ENCODE measurements at regions not wholly inside any gene's neighbourhood (a gene's known extent, or its start where the extent isn't known, plus 50 kb on each side); places are given as distances from the start of the nearest gene placed in this dataset.

DNA sequence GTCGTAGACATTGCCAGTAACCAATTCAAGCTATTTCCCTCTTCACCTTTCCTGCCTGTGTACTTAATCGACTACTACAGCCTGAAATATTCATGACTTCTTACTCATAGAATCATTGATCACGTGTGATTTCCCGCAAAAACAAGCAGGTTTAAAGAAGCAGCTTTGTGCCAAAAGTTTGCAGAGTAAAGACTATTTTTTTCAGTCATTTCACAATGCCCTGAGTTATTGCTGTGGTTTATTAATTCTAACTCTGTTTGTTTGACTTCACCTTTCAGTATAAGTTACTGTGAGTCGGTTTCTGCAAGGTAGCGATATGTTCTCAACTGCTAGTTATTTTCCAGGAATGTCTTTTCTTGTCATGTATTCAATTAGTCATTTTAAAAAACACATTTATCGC, 995.3 kb downstream of the SORCS1 start:
- TF ChIP-seq, protein P1, sequence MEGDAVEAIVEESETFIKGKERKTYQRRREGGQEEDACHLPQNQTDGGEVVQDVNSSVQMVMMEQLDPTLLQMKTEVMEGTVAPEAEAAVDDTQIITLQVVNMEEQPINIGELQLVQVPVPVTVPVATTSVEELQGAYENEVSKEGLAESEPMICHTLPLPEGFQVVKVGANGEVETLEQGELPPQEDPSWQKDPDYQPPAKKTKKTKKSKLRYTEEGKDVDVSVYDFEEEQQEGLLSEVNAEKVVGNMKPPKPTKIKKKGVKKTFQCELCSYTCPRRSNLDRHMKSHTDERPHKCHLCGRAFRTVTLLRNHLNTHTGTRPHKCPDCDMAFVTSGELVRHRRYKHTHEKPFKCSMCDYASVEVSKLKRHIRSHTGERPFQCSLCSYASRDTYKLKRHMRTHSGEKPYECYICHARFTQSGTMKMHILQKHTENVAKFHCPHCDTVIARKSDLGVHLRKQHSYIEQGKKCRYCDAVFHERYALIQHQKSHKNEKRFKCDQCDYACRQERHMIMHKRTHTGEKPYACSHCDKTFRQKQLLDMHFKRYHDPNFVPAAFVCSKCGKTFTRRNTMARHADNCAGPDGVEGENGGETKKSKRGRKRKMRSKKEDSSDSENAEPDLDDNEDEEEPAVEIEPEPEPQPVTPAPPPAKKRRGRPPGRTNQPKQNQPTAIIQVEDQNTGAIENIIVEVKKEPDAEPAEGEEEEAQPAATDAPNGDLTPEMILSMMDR (conservative IDR thresholded peaks at IDR 0.05; ENCODE audit: low read depth, low read length) = no peak
- TF ChIP-seq NFE2L2 (IDR thresholded peaks at IDR 0.05; ENCODE audit: low read depth, low read length) = no peak
- no peak for TF ChIP-seq RAD21 (IDR thresholded peaks at IDR 0.05; ENCODE audit: low read length)
